Tibial nerve (tissue), 4 donors: ENCODE measurements at regions not wholly inside any gene's neighbourhood (a gene's known extent, or its start where the extent isn't known, plus 50 kb on each side); places are given as distances from the start of the nearest gene placed in this dataset.

Source experiments
- CTCF ChIP-seq, 5 experiments: fragments of 200-600 bp in 3 of 5; fragments of 450-650 bp in 2 of 5; sonication (generic) in 3 of 5; IDR thresholded peaks; one replicate each; pipeline ENCODE4 v1.5.1; 2016 to 2019; ENCODE audit warnings: antibody characterized with exemption in 5 of 5, mild to moderate bottlenecking in 3 of 5, moderate library complexity in 2 of 5
- EP300 ChIP-seq, 2 donors: sonication (generic); formaldehyde crosslinking; IDR thresholded peaks; one replicate each; pipeline ENCODE4 v1.6.1; 2017; ENCODE audit warnings: antibody characterized with exemption in 2 of 2, mild to moderate bottlenecking in 1 of 2
- POLR2A ChIP-seq, 2 donors: fragments of 450-650 bp; IDR thresholded peaks; one replicate each; pipeline ENCODE4 v1.6.1; 2017; ENCODE audit warnings: antibody characterized with exemption in 2 of 2, mild to moderate bottlenecking in 2 of 2, moderate library complexity in 2 of 2

DNA sequence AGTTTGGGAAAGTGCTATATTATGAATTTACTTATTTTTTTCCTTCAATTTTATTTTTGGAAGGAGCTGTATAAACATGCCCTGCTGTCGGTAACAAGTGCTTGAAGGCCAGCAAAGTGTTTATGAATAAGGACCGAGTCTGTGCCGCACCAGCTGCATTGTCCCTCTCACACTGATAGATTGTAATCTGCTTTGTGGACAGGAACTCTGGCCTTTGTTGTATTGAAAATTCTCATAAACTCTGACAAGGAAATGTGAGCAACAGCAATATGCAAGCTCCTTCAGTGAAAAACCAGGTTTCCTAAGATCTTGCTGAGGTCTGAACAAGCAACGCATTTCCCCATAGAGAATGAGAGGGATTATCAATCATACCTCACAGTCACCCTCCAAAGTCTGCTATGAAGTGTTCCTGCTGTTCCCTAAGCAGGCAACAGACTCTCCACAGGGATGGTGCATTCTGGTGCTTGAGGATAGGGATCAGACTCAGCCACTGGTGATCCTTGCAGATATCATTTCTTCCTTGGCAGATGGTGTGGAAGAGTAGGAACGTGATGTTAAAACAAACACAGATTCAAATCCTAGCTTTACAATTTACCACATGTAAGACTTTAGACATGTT is 109.6 kb downstream of the KCNJ2 start:
- no peak for TF ChIP-seq CTCF (IDR thresholded peaks at IDR 0.05)
- TF ChIP-seq POLR2A (IDR thresholded peaks at IDR 0.05) = no peak
- TF ChIP-seq EP300 (IDR thresholded peaks at IDR 0.05) = no peak
